HEK293 (cell line): ENCODE measurements at regions not wholly inside any gene's neighbourhood (a gene's known extent, or its start where the extent isn't known, plus 50 kb on each side); places are given as distances from the start of the nearest gene placed in this dataset.

Source experiments
- CTCF ChIA-PET: fragments of 350-600 bp; formaldehyde crosslinking; extraction: SDS; loops from one replicate; lab custom pipeline; 2021; ENCODE audit warnings: antibody characterized with exemption; lab: Yijun Ruan, JAX
- POLR2A ChIA-PET: fragments of 300-600 bp; formaldehyde crosslinking; extraction: SDS; loops from one replicate; lab custom pipeline; 2020; ENCODE audit warnings: antibody characterized with exemption, inconsistent platforms; lab: Yijun Ruan, JAX
- H3K27ac ChIP-seq: fragments of 200-500 bp; sonication (Bioruptor generic); 2 replicates; pipeline ENCODE4 v1.5.1; 2014; ENCODE audit warnings: low read depth, low read length, control low read depth, inconsistent platforms; ENCODE audit errors: extremely low read depth
- H3K36me3 ChIP-seq, 2 experiments: fragments of 200-500 bp in 1 of 2; sonication (Bioruptor generic) in 1 of 2; 1 replicate in 1 of 2; 2 replicates in 1 of 2; pipeline ENCODE4 v1.5.1; 2014 to 2017; ENCODE audit warnings: inconsistent platforms in 2 of 2, low read length in 2 of 2; ENCODE audit not compliant: control insufficient read depth in 2 of 2, insufficient read depth in 1 of 2
- H3K4me1 ChIP-seq: fragments of 200-500 bp; sonication (Bioruptor generic); 2 replicates; pipeline ENCODE4 v1.5.1; 2014; ENCODE audit warnings: mild to moderate bottlenecking, low read length, inconsistent platforms; ENCODE audit not compliant: control insufficient read depth, insufficient read depth
- H3K4me3 ChIP-seq: 2 replicates; pipeline ENCODE4 v1.5.1; 2011; ENCODE audit warnings: low read depth, mild to moderate bottlenecking, control low read depth, low read length, moderate library complexity
- H3K9me3 ChIP-seq: fragments of 200-500 bp; sonication (Bioruptor generic); 2 replicates; pipeline ENCODE4 v1.5.1; 2014; ENCODE audit warnings: low read depth, low read length, inconsistent platforms; ENCODE audit not compliant: control insufficient read depth, insufficient read depth
- CTCF ChIP-seq: fragments of 450-650 bp; formaldehyde crosslinking; IDR thresholded peaks from 2 replicates; pipeline ENCODE4 v1.5.1; 2016; ENCODE audit warnings: missing biosample characterization, missing genetic modification characterization
- FEZF1 ChIP-seq: fragments of 450-650 bp; formaldehyde crosslinking; IDR thresholded peaks from 2 replicates; pipeline ENCODE4 v1.5.1; 2016; ENCODE audit warnings: missing biosample characterization, missing genetic modification characterization
- GLIS2 ChIP-seq: fragments of 450-650 bp; formaldehyde crosslinking; IDR thresholded peaks from 2 replicates; pipeline ENCODE4 v1.5.1; 2016; ENCODE audit warnings: missing biosample characterization, missing genetic modification characterization
- KLF10 ChIP-seq: fragments of 450-650 bp; IDR thresholded peaks from 2 replicates; pipeline ENCODE4 v1.5.1; 2018; ENCODE audit warnings: missing biosample characterization, mild to moderate bottlenecking, missing genetic modification characterization
- PATZ1 ChIP-seq: fragments of 450-650 bp; formaldehyde crosslinking; IDR thresholded peaks from 2 replicates; pipeline ENCODE4 v1.5.1; 2016; ENCODE audit warnings: missing biosample characterization, missing genetic modification characterization
- SCRT2 ChIP-seq: fragments of 450-650 bp; formaldehyde crosslinking; IDR thresholded peaks from 2 replicates; pipeline ENCODE4 v1.5.1; 2016; ENCODE audit warnings: missing biosample characterization, missing genetic modification characterization
- ZBTB17 ChIP-seq: fragments of 450-650 bp; formaldehyde crosslinking; IDR thresholded peaks from 2 replicates; pipeline ENCODE4 v1.5.1; 2016; ENCODE audit warnings: missing biosample characterization, missing genetic modification characterization
- ZBTB7A ChIP-seq: fragments of 450-650 bp; formaldehyde crosslinking; IDR thresholded peaks from 2 replicates; pipeline ENCODE4 v1.5.1; 2016; ENCODE audit warnings: low read depth, missing biosample characterization, missing genetic modification characterization
- ZBTB8A ChIP-seq: fragments of 450-650 bp; formaldehyde crosslinking; IDR thresholded peaks from 2 replicates; pipeline ENCODE4 v1.5.1; 2016; ENCODE audit warnings: missing biosample characterization, missing genetic modification characterization
- ZEB2 ChIP-seq: fragments of 450-650 bp; formaldehyde crosslinking; IDR thresholded peaks from 2 replicates; pipeline ENCODE4 v1.5.1; 2016; ENCODE audit warnings: missing biosample characterization, missing genetic modification characterization
- ZFHX2 ChIP-seq: fragments of 450-650 bp; formaldehyde crosslinking; conservative IDR thresholded peaks from 2 replicates; pipeline ENCODE4 v1.5.1; 2016; ENCODE audit warnings: missing biosample characterization, missing genetic modification characterization
- ZNF10 ChIP-seq: fragments of 450-650 bp; formaldehyde crosslinking; IDR thresholded peaks from 2 replicates; pipeline ENCODE4 v1.5.1; 2017; ENCODE audit warnings: missing biosample characterization, missing genetic modification characterization
- ZNF112 ChIP-seq: fragments of 450-650 bp; formaldehyde crosslinking; IDR thresholded peaks from 2 replicates; pipeline ENCODE4 v1.5.0; 2017; ENCODE audit warnings: missing biosample characterization, missing genetic modification characterization
- ZNF114 ChIP-seq: fragments of 450-650 bp; formaldehyde crosslinking; IDR thresholded peaks from 2 replicates; pipeline ENCODE4 v1.5.0; 2017; ENCODE audit warnings: missing biosample characterization, missing genetic modification characterization
- ZNF146 ChIP-seq: fragments of 450-650 bp; formaldehyde crosslinking; IDR thresholded peaks from 2 replicates; pipeline ENCODE4 v1.5.1; 2016; ENCODE audit warnings: missing biosample characterization, missing genetic modification characterization
- ZNF157 ChIP-seq: fragments of 450-650 bp; formaldehyde crosslinking; IDR thresholded peaks from 2 replicates; pipeline ENCODE4 v1.5.1; 2016; ENCODE audit warnings: missing biosample characterization, missing genetic modification characterization
- ZNF248 ChIP-seq: fragments of 450-650 bp; formaldehyde crosslinking; IDR thresholded peaks from 2 replicates; pipeline ENCODE4 v1.5.1; 2017; ENCODE audit warnings: missing biosample characterization, missing genetic modification characterization
- ZNF274 ChIP-seq, 2 experiments: fragments of 200-500 bp in 1 of 2; fragments of 450-650 bp in 1 of 2; sonication (Bioruptor generic) in 1 of 2; formaldehyde crosslinking in 1 of 2; IDR thresholded peaks; 2 replicates each; pipeline versions ENCODE4 v1.5.1 to v1.6.1; 2014 to 2016; ENCODE audit warnings: borderline replicate concordance in 1 of 2, inconsistent platforms in 1 of 2, low read length in 1 of 2, missing biosample characterization in 1 of 2, missing genetic modification characterization in 1 of 2
- ZNF362 ChIP-seq: fragments of 450-650 bp; formaldehyde crosslinking; IDR thresholded peaks from 2 replicates; pipeline ENCODE4 v1.5.1; 2016; ENCODE audit warnings: missing biosample characterization, missing genetic modification characterization
- ZNF404 ChIP-seq: fragments of 450-650 bp; formaldehyde crosslinking; IDR thresholded peaks from 2 replicates; pipeline ENCODE4 v1.5.1; 2017; ENCODE audit warnings: missing biosample characterization, missing genetic modification characterization
- ZNF416 ChIP-seq: fragments of 450-650 bp; formaldehyde crosslinking; IDR thresholded peaks from 2 replicates; pipeline ENCODE4 v1.5.1; 2016; ENCODE audit warnings: missing biosample characterization, missing genetic modification characterization
- ZNF558 ChIP-seq: fragments of 450-650 bp; formaldehyde crosslinking; IDR thresholded peaks from 2 replicates; pipeline ENCODE4 v1.5.1; 2016; ENCODE audit warnings: missing biosample characterization, missing genetic modification characterization
- ZNF639 ChIP-seq: fragments of 450-650 bp; formaldehyde crosslinking; IDR thresholded peaks from 2 replicates; pipeline ENCODE4 v1.5.1; 2016; ENCODE audit warnings: missing biosample characterization, missing genetic modification characterization
- ZNF701 ChIP-seq: fragments of 450-650 bp; formaldehyde crosslinking; IDR thresholded peaks from 2 replicates; pipeline ENCODE4 v1.5.1; 2016; ENCODE audit warnings: missing biosample characterization, missing genetic modification characterization
- ZNF707 ChIP-seq: fragments of 450-650 bp; formaldehyde crosslinking; IDR thresholded peaks from 2 replicates; pipeline ENCODE4 v1.5.1; 2016; ENCODE audit warnings: missing biosample characterization, missing genetic modification characterization
- ZSCAN16 ChIP-seq: fragments of 450-650 bp; formaldehyde crosslinking; IDR thresholded peaks from 2 replicates; pipeline ENCODE4 v1.5.1; 2016; ENCODE audit warnings: missing biosample characterization, missing genetic modification characterization
- ZSCAN23 ChIP-seq: fragments of 450-650 bp; formaldehyde crosslinking; IDR thresholded peaks from 2 replicates; pipeline ENCODE4 v1.5.1; 2016; ENCODE audit warnings: missing biosample characterization, missing genetic modification characterization

GRCh38 chr3:30996467-30996866 is 102.0 kb upstream of the GADL1 start:
- Histone ChIP-seq H3K4me1 (no peaks in the 10 kb centered on the region), H3K9me3 (no peaks in the 10 kb centered on the region), H3K4me3 (no peak overlapping the region)
- TF ChIP-seq CTCF (tag by site-specific recombination) (no peak), ZNF362 (tag by site-specific recombination) (no peak), ZFHX2 (tag by site-specific recombination) (no peak), GLIS2 (tag by site-specific recombination) (no peak), SCRT2 (tag by site-specific recombination) (no peak), FEZF1 (tag by site-specific recombination) (no peak), ZNF701 (tag by site-specific recombination) (no peak), ZNF274 (IDR thresholded peaks at IDR 0.05; ENCODE audit: low read length) (no peak), ZNF274 (tag by site-specific recombination; IDR thresholded peaks at IDR 0.05; ENCODE audit: borderline replicate concordance) (no peak), ZNF112 (tag by site-specific recombination) (no peak), KLF10 (tag by site-specific recombination) (no peak), ZBTB7A (tag by site-specific recombination) (no peak), ZNF248 (tag by site-specific recombination) (no peak), ZSCAN23 (tag by site-specific recombination) (no peak)
- TF ChIP-seq, all 188 proteins: peak for 0
- ChIA-PET POLR2A (no interaction called here), CTCF (interaction anchor here (1.3 kb wide), 1 partner anchor 136 kb away, joined by 3 read pairs; no protein-coding TSS in a partner anchor)
- H3K36me3 ChIP-seq = no peaks in the 10 kb centered on the region
- H3K27ac ChIP-seq = no peak overlapping the region

- H3K4me3 ChIP-seq = no peak overlapping the region
- no peaks in the 10 kb centered on the region for H3K36me3 ChIP-seq
- no peaks in the 10 kb centered on the region for H3K4me1 ChIP-seq
- no peak for TF ChIP-seq ZBTB7A (tag by site-specific recombination)
- TF ChIP-seq ZNF639 = no peak
- ChIA-PET POLR2A (no interaction called here), CTCF (no interaction called here)
- no peak overlapping the region for H3K27ac ChIP-seq
- no peaks in the 10 kb centered on the region for H3K9me3 ChIP-seq
These were observed 108.3 kb upstream of the GADL1 start for GRCh38 chr3:31002730-31003129.

GRCh38 chr3:31004025-31004678 is 109.7 kb upstream of the GADL1 start:
- no peaks in the 10 kb centered on the region for H3K36me3 ChIP-seq
- H3K27ac ChIP-seq = no peak overlapping the region
- H3K4me3 ChIP-seq = no peak overlapping the region
- H3K4me1 ChIP-seq = no peaks in the 10 kb centered on the region
- CTCF ChIA-PET = interaction anchor here (1.0 kb wide), 1 partner anchor 15 kb away, joined by 3 read pairs; no protein-coding TSS in a partner anchor
- H3K9me3 ChIP-seq = no peaks in the 10 kb centered on the region
- POLR2A ChIA-PET = no interaction called here
- TF ChIP-seq ZSCAN16 (tag by site-specific recombination) (no peak), ZNF10 (tag by site-specific recombination) (no peak), ZBTB8A (tag by site-specific recombination) (no peak), ZNF404 (tag by site-specific recombination) (no peak), ZNF114 (tag by site-specific recombination) (no peak), ZNF416 (tag by site-specific recombination) (no peak), ZNF157 (no peak), ZBTB17 (tag by site-specific recombination) (no peak), ZNF707 (tag by site-specific recombination) (no peak), PATZ1 (no peak), ZNF558 (tag by site-specific recombination) (no peak), ZEB2 (tag by site-specific recombination) (no peak), ZNF146 (no peak)
